ENCODE measurements at regions not wholly inside any gene's neighbourhood (a gene's known extent, or its start where the extent isn't known, plus 50 kb on each side); places are given as distances from the start of the nearest gene placed in this dataset.

- Mint-ChIP-seq H3K27me3 (peaks cover 24% of the 10 kb centered on the region), H3K27ac (no peak overlapping the region), H3K9me3 (peaks cover 0 to 8% (median 2%) of the 10 kb centered on the region in 3 donors), H3K4me3 (peak overlapping the region in 1 of 4 donors; percentile 45), H3K36me3 (no peaks in the 10 kb centered on the region), H3K4me1 (peaks cover 0 to 3% (median 2%) of the 10 kb centered on the region in 3 donors)
Observed at GRCh38 chr16:9254863-9255262, 163.4 kb downstream of the HAPSTR1 start.

- peaks cover 0 to 8% (median 2%) of the 10 kb centered on the region in 3 donors for H3K9me3 Mint-ChIP-seq
- H3K4me1 Mint-ChIP-seq = peaks cover 0 to 3% (median 2%) of the 10 kb centered on the region in 3 donors
- H3K27ac Mint-ChIP-seq = no peak overlapping the region
Observed at GRCh38 chr16:9256196-9256595, 164.8 kb downstream of the HAPSTR1 start.

GRCh38 chr16:9257843-9258242 lies 166.4 kb downstream of the HAPSTR1 start:
- peaks cover 23% of the 10 kb centered on the region for H3K27me3 Mint-ChIP-seq
- peaks cover 0 to 8% (median 2%) of the 10 kb centered on the region in 3 donors for H3K9me3 Mint-ChIP-seq
- H3K36me3 Mint-ChIP-seq = no peaks in the 10 kb centered on the region
- no peak overlapping the region for H3K4me3 Mint-ChIP-seq
- H3K4me1 Mint-ChIP-seq = peaks cover 0 to 3% (median 2%) of the 10 kb centered on the region in 3 donors
- no peak overlapping the region for H3K27ac Mint-ChIP-seq

More at GRCh38 chr16:9256196-9256595, 164.8 kb downstream of the HAPSTR1 start:
- H3K36me3 Mint-ChIP-seq = no peaks in the 10 kb centered on the region
- H3K27me3 Mint-ChIP-seq = peaks cover 24% of the 10 kb centered on the region
- H3K4me3 Mint-ChIP-seq = no peak overlapping the region

GRCh38 chr16:9258423-9259051 lies 167.1 kb downstream of the HAPSTR1 start:
- no peaks in the 10 kb centered on the region for H3K36me3 Mint-ChIP-seq
- peaks cover 0 to 8% (median 2%) of the 10 kb centered on the region in 3 donors for H3K9me3 Mint-ChIP-seq
- peaks cover 20% of the 10 kb centered on the region for H3K27me3 Mint-ChIP-seq
- no peak overlapping the region for H3K27ac Mint-ChIP-seq
- no peak overlapping the region for H3K4me3 Mint-ChIP-seq
- peaks cover 0 to 3% (median 2%) of the 10 kb centered on the region in 3 donors for H3K4me1 Mint-ChIP-seq

- peaks cover 0 to 3% (median 2%) of the 10 kb centered on the region in 3 donors for H3K4me1 Mint-ChIP-seq
- H3K27ac Mint-ChIP-seq = no peak overlapping the region
- H3K27me3 Mint-ChIP-seq = peaks cover 12% of the 10 kb centered on the region
- H3K4me3 Mint-ChIP-seq = peak overlapping the region in 1 of 4 donors; percentile 6
- no peaks in the 10 kb centered on the region for H3K36me3 Mint-ChIP-seq
- H3K9me3 Mint-ChIP-seq = peaks cover 0 to 2% (median under 1%) of the 10 kb centered on the region in 3 donors
Observed at GRCh38 chr16:9259914-9260608, 168.6 kb downstream of the HAPSTR1 start.

GRCh38 chr16:9260666-9261065 lies 169.2 kb downstream of the HAPSTR1 start:
- no peak overlapping the region for H3K4me3 Mint-ChIP-seq
- H3K9me3 Mint-ChIP-seq = peaks cover 0 to 2% (median 0%) of the 10 kb centered on the region in 3 donors
- H3K27me3 Mint-ChIP-seq = peaks cover 11% of the 10 kb centered on the region
- no peaks in the 10 kb centered on the region for H3K36me3 Mint-ChIP-seq
- H3K4me1 Mint-ChIP-seq = peaks cover 0 to 3% (median 2%) of the 10 kb centered on the region in 3 donors
- H3K27ac Mint-ChIP-seq = no peak overlapping the region

GRCh38 chr16:9261376-9261775 lies 169.9 kb downstream of the HAPSTR1 start:
- peaks cover 0 to 3% (median 2%) of the 10 kb centered on the region in 3 donors for H3K4me1 Mint-ChIP-seq
- no peaks in the 10 kb centered on the region for H3K9me3 Mint-ChIP-seq
- H3K27me3 Mint-ChIP-seq = peaks cover 7% of the 10 kb centered on the region
- no peak overlapping the region for H3K4me3 Mint-ChIP-seq
- no peak overlapping the region for H3K27ac Mint-ChIP-seq
- H3K36me3 Mint-ChIP-seq = no peaks in the 10 kb centered on the region

GRCh38 chr16:9262941-9263715 lies 171.7 kb downstream of the HAPSTR1 start:
- H3K36me3 Mint-ChIP-seq = no peaks in the 10 kb centered on the region
- H3K27ac Mint-ChIP-seq = no peak overlapping the region
- H3K4me3 Mint-ChIP-seq = no peak overlapping the region
- no peaks in the 10 kb centered on the region for H3K27me3 Mint-ChIP-seq
- no peaks in the 10 kb centered on the region for H3K9me3 Mint-ChIP-seq
- peaks cover 0 to 3% (median 2%) of the 10 kb centered on the region in 3 donors for H3K4me1 Mint-ChIP-seq

- Mint-ChIP-seq H3K9me3 (no peaks in the 10 kb centered on the region), H3K4me3 (no peak overlapping the region), H3K27ac (peak overlapping the region in 1 of 3 donors; percentile 31), H3K27me3 (peaks cover 2% of the 10 kb centered on the region), H3K36me3 (no peaks in the 10 kb centered on the region), H3K4me1 (no peaks in the 10 kb centered on the region)
Observed at GRCh38 chr16:9264067-9264466, 172.6 kb downstream of the HAPSTR1 start.

GRCh38 chr16:9268446-9268845 lies 177.0 kb downstream of the HAPSTR1 start:
- H3K27me3 Mint-ChIP-seq = peaks cover 13% of the 10 kb centered on the region
- no peaks in the 10 kb centered on the region for H3K4me1 Mint-ChIP-seq
- no peak overlapping the region for H3K27ac Mint-ChIP-seq
- no peak overlapping the region for H3K4me3 Mint-ChIP-seq
- H3K36me3 Mint-ChIP-seq = no peaks in the 10 kb centered on the region
- no peaks in the 10 kb centered on the region for H3K9me3 Mint-ChIP-seq

- Mint-ChIP-seq H3K27ac (no peak overlapping the region), H3K4me3 (no peak overlapping the region), H3K27me3 (peaks cover 13% of the 10 kb centered on the region), H3K4me1 (no peaks in the 10 kb centered on the region), H3K9me3 (no peaks in the 10 kb centered on the region), H3K36me3 (no peaks in the 10 kb centered on the region)
Observed at GRCh38 chr16:9270424-9270823, 179.0 kb downstream of the HAPSTR1 start.

GRCh38 chr16:9270941-9271340 lies 179.5 kb downstream of the HAPSTR1 start:
- no peaks in the 10 kb centered on the region for H3K4me1 Mint-ChIP-seq
- peaks cover 13% of the 10 kb centered on the region for H3K27me3 Mint-ChIP-seq
- no peaks in the 10 kb centered on the region for H3K36me3 Mint-ChIP-seq
- no peaks in the 10 kb centered on the region for H3K9me3 Mint-ChIP-seq
- H3K4me3 Mint-ChIP-seq = no peak overlapping the region
- no peak overlapping the region for H3K27ac Mint-ChIP-seq

- H3K9me3 Mint-ChIP-seq = no peaks in the 10 kb centered on the region
- H3K4me1 Mint-ChIP-seq = peaks cover 0 to 1% (median 0%) of the 10 kb centered on the region in 3 donors
- H3K27me3 Mint-ChIP-seq = peaks cover 13% of the 10 kb centered on the region
- H3K27ac Mint-ChIP-seq = no peak overlapping the region
- H3K4me3 Mint-ChIP-seq = no peak overlapping the region
- H3K36me3 Mint-ChIP-seq = peaks cover 1% of the 10 kb centered on the region
Observed at GRCh38 chr16:9271841-9272240, 180.4 kb downstream of the HAPSTR1 start.

- Mint-ChIP-seq H3K27me3 (peaks cover 13% of the 10 kb centered on the region), H3K36me3 (peaks cover 1% of the 10 kb centered on the region), H3K4me1 (peaks cover 0 to 1% (median 0%) of the 10 kb centered on the region in 3 donors), H3K9me3 (no peaks in the 10 kb centered on the region), H3K4me3 (no peak overlapping the region), H3K27ac (no peak overlapping the region)
Observed at GRCh38 chr16:9275377-9275776, 183.9 kb downstream of the HAPSTR1 start.

GRCh38 chr16:9275816-9276354 lies 184.4 kb downstream of the HAPSTR1 start:
- Mint-ChIP-seq H3K4me3 (no peak overlapping the region), H3K36me3 (peaks cover 1% of the 10 kb centered on the region), H3K27me3 (peaks cover 13% of the 10 kb centered on the region), H3K27ac (no peak overlapping the region), H3K9me3 (no peaks in the 10 kb centered on the region), H3K4me1 (peaks cover 0 to 1% (median 0%) of the 10 kb centered on the region in 3 donors)
